ENCODE measurements at regions not wholly inside any gene's neighbourhood (a gene's known extent, or its start where the extent isn't known, plus 50 kb on each side); places are given as distances from the start of the nearest gene placed in this dataset.

- TF ChIP-seq CTCF (IDR thresholded peaks at IDR 0.05; ENCODE audit: low read depth, low read length, missing input control) (no peak), MAX (IDR thresholded peaks at IDR 0.05) (no peak), EGR1 (IDR thresholded peaks at IDR 0.05; ENCODE audit: low read depth in 2 of 2) (no peak), REST (IDR thresholded peaks at IDR 0.05) (no peak), SP1 (IDR thresholded peaks at IDR 0.05) (no peak), TAF1 (conservative IDR thresholded peaks at IDR 0.05) (no peak), GABPA (IDR thresholded peaks at IDR 0.05 in 1 of 2, conservative IDR thresholded peaks at IDR 0.05 in 1 of 2) (no peak), ATF3 (IDR thresholded peaks at IDR 0.05) (no peak), RAD21 (IDR thresholded peaks at IDR 0.05) (no peak), JUND (IDR thresholded peaks at IDR 0.05) (no peak), YY1 (IDR thresholded peaks at IDR 0.05) (no peak), NR2F2 (IDR thresholded peaks at IDR 0.05) (no peak), FOXA1 (IDR thresholded peaks at IDR 0.05) (no peak), ZBTB33 (IDR thresholded peaks at IDR 0.05) (no peak)
These were observed 287.7 kb downstream of the FBXO15 start for GRCh38 chr18:73859837-73860397.

Measured in liver (tissue), 3 donors.